ENCODE measurements at regions not wholly inside any gene's neighbourhood (a gene's known extent, or its start where the extent isn't known, plus 50 kb on each side); places are given as distances from the start of the nearest gene placed in this dataset.

DNA sequence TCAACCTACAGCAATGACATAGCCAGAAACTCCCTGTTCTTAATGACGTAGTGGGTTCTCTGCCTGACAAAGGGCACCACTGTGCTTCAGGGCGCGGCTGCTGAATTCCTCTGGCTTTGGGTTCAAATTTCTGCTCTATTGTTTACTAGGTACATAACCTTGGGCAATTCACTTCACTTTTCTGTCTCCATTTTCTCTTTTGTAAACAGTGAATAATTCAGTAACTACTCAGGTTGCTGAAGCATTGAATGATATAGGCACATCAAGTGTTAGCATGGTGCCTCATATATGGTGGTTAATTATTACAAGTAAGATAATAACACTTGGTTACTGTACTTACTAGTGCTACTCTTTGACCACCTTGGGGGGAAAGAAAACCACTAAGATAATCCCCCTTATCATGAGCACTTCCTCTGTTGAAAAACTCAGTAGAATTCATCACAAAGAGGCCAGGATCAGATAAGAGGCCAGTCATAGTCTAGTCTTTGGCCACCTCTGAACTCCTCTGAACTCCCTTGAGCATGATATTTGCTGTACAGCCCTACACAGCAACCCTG is 92.0 kb upstream of the AHR start:
- no peak for TF ChIP-seq EZH2 (IDR thresholded peaks at IDR 0.05; ENCODE audit: borderline replicate concordance, insufficient read depth, low read length, poor library complexity, severe bottlenecking)
- TF ChIP-seq, protein P1, sequence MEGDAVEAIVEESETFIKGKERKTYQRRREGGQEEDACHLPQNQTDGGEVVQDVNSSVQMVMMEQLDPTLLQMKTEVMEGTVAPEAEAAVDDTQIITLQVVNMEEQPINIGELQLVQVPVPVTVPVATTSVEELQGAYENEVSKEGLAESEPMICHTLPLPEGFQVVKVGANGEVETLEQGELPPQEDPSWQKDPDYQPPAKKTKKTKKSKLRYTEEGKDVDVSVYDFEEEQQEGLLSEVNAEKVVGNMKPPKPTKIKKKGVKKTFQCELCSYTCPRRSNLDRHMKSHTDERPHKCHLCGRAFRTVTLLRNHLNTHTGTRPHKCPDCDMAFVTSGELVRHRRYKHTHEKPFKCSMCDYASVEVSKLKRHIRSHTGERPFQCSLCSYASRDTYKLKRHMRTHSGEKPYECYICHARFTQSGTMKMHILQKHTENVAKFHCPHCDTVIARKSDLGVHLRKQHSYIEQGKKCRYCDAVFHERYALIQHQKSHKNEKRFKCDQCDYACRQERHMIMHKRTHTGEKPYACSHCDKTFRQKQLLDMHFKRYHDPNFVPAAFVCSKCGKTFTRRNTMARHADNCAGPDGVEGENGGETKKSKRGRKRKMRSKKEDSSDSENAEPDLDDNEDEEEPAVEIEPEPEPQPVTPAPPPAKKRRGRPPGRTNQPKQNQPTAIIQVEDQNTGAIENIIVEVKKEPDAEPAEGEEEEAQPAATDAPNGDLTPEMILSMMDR (IDR thresholded peaks at IDR 0.05; ENCODE audit: poor library complexity, severe bottlenecking) = no peak
- no peak for TF ChIP-seq EP300 (conservative IDR thresholded peaks at IDR 0.05; ENCODE audit: poor library complexity, severe bottlenecking)

Measured in neural cell (in vitro differentiated cells).